ENCODE measurements at regions not wholly inside any gene's neighbourhood (a gene's known extent, or its start where the extent isn't known, plus 50 kb on each side); places are given as distances from the start of the nearest gene placed in this dataset.

DNA sequence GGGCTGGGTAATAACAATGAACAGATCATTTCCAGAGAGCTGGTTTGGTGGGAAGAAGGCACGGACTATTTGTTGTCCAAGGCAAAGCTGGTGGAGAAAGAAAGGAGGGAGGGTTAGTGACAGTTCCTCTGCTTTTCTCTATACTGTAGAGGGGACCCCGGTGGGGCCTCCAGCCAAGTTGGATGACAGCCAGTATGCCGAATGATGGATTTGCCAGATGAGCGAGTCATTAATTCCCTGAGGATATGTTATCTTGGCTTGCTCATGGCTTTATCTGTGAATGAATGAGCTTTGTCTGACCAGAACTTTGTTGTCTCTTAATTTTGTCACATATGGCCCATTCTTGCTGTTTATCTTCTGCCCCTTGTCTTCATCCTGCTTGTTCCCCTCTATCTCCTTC, 158.6 kb upstream of the GLRA1 start:
- DNase-seq (ENCODE audit: low read depth), result no peak
- TF ChIP-seq, protein P1, sequence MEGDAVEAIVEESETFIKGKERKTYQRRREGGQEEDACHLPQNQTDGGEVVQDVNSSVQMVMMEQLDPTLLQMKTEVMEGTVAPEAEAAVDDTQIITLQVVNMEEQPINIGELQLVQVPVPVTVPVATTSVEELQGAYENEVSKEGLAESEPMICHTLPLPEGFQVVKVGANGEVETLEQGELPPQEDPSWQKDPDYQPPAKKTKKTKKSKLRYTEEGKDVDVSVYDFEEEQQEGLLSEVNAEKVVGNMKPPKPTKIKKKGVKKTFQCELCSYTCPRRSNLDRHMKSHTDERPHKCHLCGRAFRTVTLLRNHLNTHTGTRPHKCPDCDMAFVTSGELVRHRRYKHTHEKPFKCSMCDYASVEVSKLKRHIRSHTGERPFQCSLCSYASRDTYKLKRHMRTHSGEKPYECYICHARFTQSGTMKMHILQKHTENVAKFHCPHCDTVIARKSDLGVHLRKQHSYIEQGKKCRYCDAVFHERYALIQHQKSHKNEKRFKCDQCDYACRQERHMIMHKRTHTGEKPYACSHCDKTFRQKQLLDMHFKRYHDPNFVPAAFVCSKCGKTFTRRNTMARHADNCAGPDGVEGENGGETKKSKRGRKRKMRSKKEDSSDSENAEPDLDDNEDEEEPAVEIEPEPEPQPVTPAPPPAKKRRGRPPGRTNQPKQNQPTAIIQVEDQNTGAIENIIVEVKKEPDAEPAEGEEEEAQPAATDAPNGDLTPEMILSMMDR (IDR thresholded peaks at IDR 0.05; ENCODE audit: control insufficient read depth, extremely low read depth, insufficient read depth), result no peak
- no peak overlapping the region for H3K4me3 ChIP-seq (ENCODE audit: low read depth, low read length)

DNA sequence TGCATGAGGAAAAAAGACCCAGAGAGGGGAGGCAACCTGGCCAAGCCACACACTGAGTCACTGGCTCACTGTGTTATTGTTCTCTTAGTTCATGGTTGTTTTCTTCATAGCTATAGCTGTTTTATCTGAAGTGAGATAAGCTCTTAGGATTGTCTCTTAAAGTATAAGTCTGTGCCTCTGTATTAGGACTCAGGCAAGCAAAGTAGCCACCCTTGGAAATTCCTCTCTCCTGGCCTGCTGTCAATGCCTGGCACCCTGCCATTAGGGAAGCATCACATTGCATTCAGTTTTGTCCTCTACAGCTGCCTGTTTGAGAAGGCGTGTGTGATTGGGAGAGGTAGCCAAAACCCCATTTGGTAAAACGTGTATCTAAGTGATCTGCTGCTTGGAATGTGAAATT, 147.4 kb upstream of the GLRA1 start:
- H3K4me3 ChIP-seq (ENCODE audit: low read depth, low read length), result no peak overlapping the region
- no peak for DNase-seq (ENCODE audit: low read depth)
- TF ChIP-seq, protein P1 (IDR thresholded peaks at IDR 0.05; ENCODE audit: control insufficient read depth, extremely low read depth, insufficient read depth), result no peak

DNA sequence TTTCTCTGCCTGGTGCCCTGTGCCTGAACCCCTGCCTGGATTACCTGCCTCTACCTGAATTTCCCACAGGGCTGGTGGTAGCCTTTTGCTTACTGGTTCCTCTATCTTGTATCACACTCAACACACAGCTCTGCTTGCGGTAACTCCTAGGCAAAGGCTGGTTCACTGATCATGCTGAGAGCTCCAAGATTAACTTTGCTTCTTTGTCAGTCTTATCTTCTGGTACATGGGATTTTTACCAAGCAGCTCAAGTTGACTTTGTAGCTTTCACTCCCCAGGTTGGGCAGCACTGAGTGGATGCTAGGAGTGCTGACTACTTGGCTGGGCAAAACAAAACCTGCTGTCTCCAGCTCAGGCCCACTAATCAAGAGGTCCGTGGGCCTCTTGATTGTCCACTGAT, 145.9 kb upstream of the GLRA1 start:
- TF ChIP-seq, protein P1 (IDR thresholded peaks at IDR 0.05; ENCODE audit: control insufficient read depth, extremely low read depth, insufficient read depth), result no peak
- no peak for DNase-seq (ENCODE audit: low read depth)
- H3K4me3 ChIP-seq (ENCODE audit: low read depth, low read length), result no peak overlapping the region

DNA sequence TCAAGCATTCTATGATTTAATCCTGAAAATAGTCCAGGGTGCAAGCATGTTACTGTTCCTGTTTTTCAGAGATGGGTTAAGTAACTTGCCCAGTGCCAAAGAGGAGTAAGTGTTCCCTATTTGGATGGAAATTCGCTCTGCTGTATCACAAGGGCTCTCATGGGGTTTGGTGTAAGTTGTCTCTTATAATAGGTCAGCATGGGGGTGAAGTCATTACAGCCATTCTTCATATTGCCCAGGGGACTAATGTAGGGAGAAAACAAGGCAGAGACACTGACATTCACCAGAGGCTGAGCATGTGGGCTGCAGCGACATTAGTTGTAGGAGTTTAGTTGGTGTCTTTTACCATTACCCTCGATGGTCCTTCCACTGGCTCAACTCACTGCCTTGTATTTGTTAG, 142.1 kb upstream of the GLRA1 start:
- TF ChIP-seq, protein P1 (IDR thresholded peaks at IDR 0.05; ENCODE audit: control insufficient read depth, extremely low read depth, insufficient read depth), result no peak
- no peak for DNase-seq (ENCODE audit: low read depth)
- no peak overlapping the region for H3K4me3 ChIP-seq (ENCODE audit: low read depth, low read length)

DNA sequence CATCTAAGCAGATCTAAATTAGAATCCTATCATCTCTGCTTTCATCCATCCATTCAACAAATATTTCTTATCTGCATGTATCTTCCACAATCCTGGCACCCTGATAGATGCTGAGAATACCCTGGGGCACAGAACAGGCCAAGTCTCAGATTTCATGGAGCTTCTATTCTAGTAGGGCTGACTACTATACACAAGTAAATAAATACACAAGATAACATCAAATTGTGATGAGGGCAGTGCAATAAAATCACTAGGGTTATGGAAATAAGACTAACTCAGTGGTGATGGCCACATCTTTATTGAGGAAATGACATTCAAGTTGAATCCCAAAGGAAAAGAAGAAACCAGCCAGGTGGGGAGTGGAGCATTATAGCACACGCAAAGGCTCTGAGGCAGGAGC, 138.4 kb upstream of the GLRA1 start:
- DNase-seq (ENCODE audit: low read depth), result no peak
- TF ChIP-seq, protein P1 (IDR thresholded peaks at IDR 0.05; ENCODE audit: control insufficient read depth, extremely low read depth, insufficient read depth), result no peak
- no peak overlapping the region for H3K4me3 ChIP-seq (ENCODE audit: low read depth, low read length)

DNA sequence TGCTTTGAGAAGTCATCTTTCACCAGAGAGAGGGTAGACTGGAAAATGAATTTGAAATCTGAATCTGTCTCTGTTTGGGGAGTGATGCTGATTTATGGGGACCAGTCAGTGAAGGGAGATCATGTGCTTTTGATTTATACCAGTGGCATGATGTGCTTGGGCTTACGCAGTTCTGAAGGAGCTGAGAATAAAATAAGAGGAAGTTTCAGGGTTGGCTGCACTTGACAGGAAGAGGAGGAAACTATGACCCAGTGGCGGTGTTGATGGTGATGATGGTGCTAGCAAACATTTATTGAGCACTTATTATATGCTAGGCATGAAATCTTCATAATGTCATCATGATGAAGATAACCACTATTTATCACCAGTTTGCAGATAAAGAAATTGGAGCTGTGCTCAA, 136.4 kb upstream of the GLRA1 start:
- TF ChIP-seq, protein P1 (IDR thresholded peaks at IDR 0.05; ENCODE audit: control insufficient read depth, extremely low read depth, insufficient read depth), result no peak
- DNase-seq (ENCODE audit: low read depth), result no peak
- H3K4me3 ChIP-seq (ENCODE audit: low read depth, low read length), result no peak overlapping the region

DNA sequence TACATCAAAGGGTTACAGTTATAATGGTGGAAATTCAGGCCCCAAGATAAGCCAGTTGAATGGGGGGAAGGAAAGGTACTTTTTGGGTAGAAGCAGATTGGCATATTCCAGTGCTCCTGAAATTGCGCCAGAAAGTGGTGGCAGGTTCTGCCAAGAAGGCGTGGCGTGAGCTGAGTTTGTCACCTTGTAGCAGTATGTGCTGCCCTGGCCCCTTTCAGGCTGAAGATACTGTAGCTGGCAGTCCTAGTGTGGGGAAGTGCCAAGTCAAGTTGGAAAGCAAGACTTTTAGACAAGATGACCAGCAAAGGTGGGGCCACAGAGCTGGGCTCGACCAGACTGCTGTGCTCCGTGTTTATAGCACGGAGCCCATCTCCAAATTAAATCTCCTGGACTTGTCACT, 133.6 kb upstream of the GLRA1 start:
- no peak for DNase-seq (ENCODE audit: low read depth)
- no peak overlapping the region for H3K4me3 ChIP-seq (ENCODE audit: low read depth, low read length)
- TF ChIP-seq, protein P1 (IDR thresholded peaks at IDR 0.05; ENCODE audit: control insufficient read depth, extremely low read depth, insufficient read depth), result no peak
